GM21390 (cell line): ENCODE measurements at regions not wholly inside any gene's neighbourhood (a gene's known extent, or its start where the extent isn't known, plus 50 kb on each side); places are given as distances from the start of the nearest gene placed in this dataset.
"Not testable (repeated sequence)": the region's sequence is repeated elsewhere in the genome, so short reads cannot be mapped to it uniquely, and the experiment has no call there.

Experiments
- ATAC-seq: cut with Tn5 transposase; IDR thresholded peaks from one replicate; pipeline ENCODE4 v1.9.1; 2021; ENCODE audit not compliant: unreplicated experiment

DNA sequence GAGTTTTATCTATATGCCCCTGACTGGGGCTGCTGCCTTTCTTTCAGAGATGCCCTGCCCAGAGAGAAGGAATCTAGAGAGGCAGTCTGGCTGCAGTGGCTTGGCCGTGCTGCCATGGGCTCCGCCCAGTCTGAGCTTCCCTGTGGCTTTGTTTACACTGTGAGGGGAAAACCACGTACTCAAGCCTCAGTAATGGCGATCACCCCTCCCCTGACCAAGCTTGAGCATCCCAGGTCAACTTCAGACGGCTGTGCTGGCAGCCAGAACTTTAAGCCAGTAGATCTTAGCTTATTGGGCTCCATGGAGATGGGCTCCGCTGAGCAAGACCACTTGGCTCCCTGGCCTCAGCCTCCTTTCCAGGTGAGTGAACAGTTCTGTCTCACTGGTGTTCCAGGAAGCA lies 69.0 kb upstream of the DPP6 start:
- not testable (repeated sequence) for ATAC-seq

DNA sequence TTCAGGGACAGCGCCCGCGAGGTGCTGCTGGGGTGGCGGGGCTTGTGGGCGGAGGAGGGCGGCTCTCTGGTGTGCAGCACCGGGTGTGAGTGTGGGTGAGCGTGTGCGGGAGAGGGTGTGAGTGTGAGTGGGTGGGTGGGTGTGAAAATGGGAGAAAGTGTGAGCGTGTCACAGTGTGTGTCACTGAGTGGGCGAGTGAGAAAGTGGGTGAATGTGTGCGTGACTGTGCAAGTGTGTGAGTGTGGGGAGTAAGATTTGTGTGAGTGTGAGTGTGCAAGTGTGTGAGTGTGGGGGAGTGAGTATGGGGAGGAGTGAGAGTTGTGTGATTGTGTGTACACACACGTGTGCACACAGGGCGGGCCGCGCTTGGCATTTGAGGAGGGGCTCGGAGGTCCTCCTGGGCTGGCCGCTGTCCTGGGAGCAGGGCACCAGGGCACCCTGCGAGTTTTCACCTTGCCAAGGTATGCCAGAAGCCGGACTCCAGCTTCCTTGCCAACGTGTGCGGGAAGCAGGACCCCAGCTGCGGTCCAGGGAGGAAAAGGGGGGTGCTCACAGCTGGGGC lies 63.1 kb upstream of the DPP6 start:
- ATAC-seq: not testable (repeated sequence)

DNA sequence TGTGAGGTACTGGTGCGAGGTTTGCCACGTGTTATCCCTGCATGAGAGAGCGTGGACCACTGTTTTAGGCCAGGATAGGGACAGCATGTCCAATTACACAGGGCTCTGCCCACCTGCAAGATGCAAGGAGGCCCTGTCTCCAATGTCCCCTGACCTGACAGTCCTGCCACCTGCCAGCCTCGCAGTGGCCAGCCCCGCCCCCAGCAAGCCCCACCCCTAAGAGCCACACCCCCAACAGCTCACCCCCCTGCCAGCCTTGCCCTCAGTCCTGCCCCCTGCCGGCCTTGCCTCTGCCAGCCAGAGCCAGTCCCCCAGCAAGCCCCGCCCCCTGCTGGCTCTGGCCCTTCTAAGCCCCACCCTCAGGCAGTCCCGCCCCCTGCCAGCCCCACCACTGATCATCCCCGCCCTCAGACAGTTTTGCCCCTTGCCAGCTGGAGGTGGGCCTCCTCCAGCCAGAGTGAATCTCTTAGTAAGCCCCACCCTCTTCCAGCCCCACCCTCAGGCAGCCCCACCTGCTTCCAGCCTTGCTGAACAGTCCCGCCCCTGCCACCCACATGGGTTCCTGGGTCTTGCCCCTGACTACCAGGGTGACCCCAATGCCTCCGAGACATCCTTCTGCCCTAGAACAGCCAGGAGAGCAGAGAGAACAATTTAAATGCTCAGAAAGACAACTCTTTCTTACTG lies 62.3 kb upstream of the DPP6 start:
- ATAC-seq: not testable (repeated sequence)

DNA sequence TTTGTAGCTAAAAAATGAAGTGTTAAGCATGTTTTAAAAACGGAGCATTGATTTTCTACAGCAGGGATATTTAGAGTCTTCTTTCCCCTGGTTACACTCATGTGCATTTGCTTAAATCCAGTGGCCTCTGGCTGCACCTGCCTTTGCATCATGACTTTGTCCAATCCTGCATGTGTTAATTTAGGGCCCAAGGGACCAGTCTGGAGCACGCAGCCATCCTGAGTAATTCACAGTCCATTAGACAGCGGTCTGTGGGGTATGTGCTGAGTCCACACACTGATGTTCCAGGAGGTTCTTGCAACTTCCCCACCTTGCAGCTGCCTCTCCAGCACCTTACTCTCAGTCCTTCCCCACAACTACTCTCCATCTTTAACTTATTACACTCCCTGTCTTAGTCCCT lies 60.7 kb upstream of the DPP6 start:
- ATAC-seq: not testable (repeated sequence)

DNA sequence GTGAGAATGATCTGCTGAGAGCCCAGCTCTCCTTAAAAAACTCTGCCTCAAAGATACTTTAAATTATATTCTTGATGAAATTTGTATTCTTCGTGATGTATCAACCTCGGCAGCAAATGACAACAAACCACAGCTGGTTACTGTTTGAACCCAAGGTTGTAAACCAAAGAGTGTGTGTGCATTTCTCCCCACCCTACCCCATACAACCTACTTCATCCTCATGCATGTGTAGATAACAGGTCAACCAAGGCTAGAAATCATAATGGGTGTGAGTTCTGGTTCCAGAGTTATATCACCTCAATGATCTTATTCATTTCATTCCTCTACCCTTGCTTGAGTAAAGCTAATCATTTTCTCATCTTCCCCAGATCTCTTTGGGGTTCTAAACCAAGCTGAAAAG lies 58.8 kb upstream of the DPP6 start:
- not testable (repeated sequence) for ATAC-seq

DNA sequence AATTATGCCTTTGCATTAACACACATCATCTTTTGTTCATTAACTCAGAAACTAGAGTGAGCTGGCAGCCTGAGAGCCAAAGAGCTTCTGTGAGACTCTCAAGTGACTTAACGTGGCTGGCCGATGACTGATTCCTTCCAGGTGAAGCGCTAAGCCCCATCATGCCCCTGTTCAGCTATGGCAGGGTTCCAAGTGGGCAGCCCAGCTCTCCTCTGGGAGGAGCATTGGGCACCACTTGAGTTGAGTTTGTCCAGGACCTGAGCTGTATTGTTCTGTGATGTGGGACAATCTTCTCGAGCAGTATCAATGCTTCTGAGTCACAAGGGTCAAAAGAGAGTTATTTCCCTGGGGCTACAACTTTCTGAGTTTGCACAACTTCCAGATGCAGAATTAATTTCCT lies 53.3 kb upstream of the DPP6 start:
- ATAC-seq: not testable (repeated sequence)
